Right lobe of liver (tissue), 4 donors: ENCODE measurements at regions not wholly inside any gene's neighbourhood (a gene's known extent, or its start where the extent isn't known, plus 50 kb on each side); places are given as distances from the start of the nearest gene placed in this dataset.
"Not testable (repeated sequence)": the region's sequence is repeated elsewhere in the genome, so short reads cannot be mapped to it uniquely, and the experiment has no call there.

ENCODE experiments used
- CTCF ChIP-seq, 4 donors: fragments of 200-600 bp in 3 of 4; fragments of 450-650 bp in 1 of 4; IDR thresholded peaks; one replicate each; pipeline versions ENCODE4 v1.5.1 to v1.8.0; 2016 to 2022; ENCODE audit warnings: antibody characterized with exemption in 4 of 4, mild to moderate bottlenecking in 2 of 4
- POLR2A ChIP-seq: fragments of 450-650 bp; IDR thresholded peaks from one replicate; pipeline ENCODE4 v1.6.1; 2017; ENCODE audit warnings: antibody characterized with exemption, mild to moderate bottlenecking
- donor health status: DM: no; HTN: no; CAD: no.
- donor health status: DM: no; HTN: no; CAD: no.
- donor health status: DM: no; HTN: yes; CAD: no.

- TF ChIP-seq CTCF (IDR thresholded peaks at IDR 0.05); POLR2A: not testable (repeated sequence)
Observed at GRCh38 chr1:157247764-157248049, 109.5 kb upstream of the ETV3 start.
